Gastroesophageal sphincter (tissue), 4 donors: ENCODE measurements at regions not wholly inside any gene's neighbourhood (a gene's known extent, or its start where the extent isn't known, plus 50 kb on each side); places are given as distances from the start of the nearest gene placed in this dataset.
A peak's percentile ranks its signal among the peaks of the same experiment; 100 is the strongest.

ENCODE experiments used
- ATAC-seq: fragments of 150-250 bp; one replicate; pipeline ENCODE4 v1.9.1; 2016; ENCODE audit warnings: mild to moderate bottlenecking, moderate library complexity
- H3K27ac ChIP-seq, 4 donors: fragments of 200-600 bp; sonication (generic) in 3 of 4; 1 replicate in 3 of 4; 2 replicates in 1 of 4; pipeline ENCODE4 v1.5.1; 2016 to 2019
- H3K27me3 ChIP-seq: fragments of 200-600 bp; sonication (generic); one replicate; pipeline ENCODE4 v1.5.1; 2019
- H3K36me3 ChIP-seq, 2 donors: fragments of 200-600 bp; sonication (generic); one replicate each; pipeline ENCODE4 v1.5.1; 2019; ENCODE audit warnings: control low read depth in 1 of 2
- H3K4me1 ChIP-seq, 3 donors: fragments of 200-600 bp; sonication (generic); 1 replicate in 2 of 3; 2 replicates in 1 of 3; pipeline ENCODE4 v1.5.1; 2016 to 2019; ENCODE audit warnings: control low read depth in 2 of 3
- H3K4me3 ChIP-seq, 2 donors: fragments of 200-600 bp; sonication (generic); one replicate each; pipeline ENCODE4 v1.5.1; 2019; ENCODE audit warnings: mild to moderate bottlenecking in 1 of 2, moderate library complexity in 1 of 2
- H3K9me3 ChIP-seq, 3 donors: fragments of 200-600 bp; sonication (generic); one replicate each; pipeline ENCODE4 v1.5.1; 2017 to 2019; ENCODE audit warnings: control low read depth in 2 of 3
- CTCF ChIP-seq, 4 experiments: fragments of 200-600 bp in 2 of 4; fragments of 450-650 bp in 2 of 4; sonication (generic) in 1 of 4; IDR thresholded peaks; one replicate each; pipeline ENCODE4 v1.5.1; 2017 to 2019; ENCODE audit warnings: antibody characterized with exemption in 4 of 4, mild to moderate bottlenecking in 2 of 4, moderate library complexity in 2 of 4
- EP300 ChIP-seq: sonication (generic); formaldehyde crosslinking; IDR thresholded peaks from one replicate; pipeline ENCODE4 v1.6.1; 2017; ENCODE audit warnings: antibody characterized with exemption, mild to moderate bottlenecking
- POLR2A ChIP-seq, 2 donors: fragments of 450-650 bp; IDR thresholded peaks; one replicate each; pipeline ENCODE4 v1.6.1; 2017; ENCODE audit warnings: antibody characterized with exemption in 2 of 2, mild to moderate bottlenecking in 2 of 2, moderate library complexity in 1 of 2
- POLR2AphosphoS5 ChIP-seq: sonication (generic); formaldehyde crosslinking; IDR thresholded peaks from one replicate; pipeline ENCODE4 v1.6.1; 2017; ENCODE audit warnings: antibody characterized with exemption
- WGBS, 2 donors: methylation state at CpG; one replicate each; pipeline ENCODE4 v1.1.5; 2018; ENCODE audit warnings: low coverage in 1 of 2; 5-methylcytosine and 5-hydroxymethylcytosine counted together

DNA sequence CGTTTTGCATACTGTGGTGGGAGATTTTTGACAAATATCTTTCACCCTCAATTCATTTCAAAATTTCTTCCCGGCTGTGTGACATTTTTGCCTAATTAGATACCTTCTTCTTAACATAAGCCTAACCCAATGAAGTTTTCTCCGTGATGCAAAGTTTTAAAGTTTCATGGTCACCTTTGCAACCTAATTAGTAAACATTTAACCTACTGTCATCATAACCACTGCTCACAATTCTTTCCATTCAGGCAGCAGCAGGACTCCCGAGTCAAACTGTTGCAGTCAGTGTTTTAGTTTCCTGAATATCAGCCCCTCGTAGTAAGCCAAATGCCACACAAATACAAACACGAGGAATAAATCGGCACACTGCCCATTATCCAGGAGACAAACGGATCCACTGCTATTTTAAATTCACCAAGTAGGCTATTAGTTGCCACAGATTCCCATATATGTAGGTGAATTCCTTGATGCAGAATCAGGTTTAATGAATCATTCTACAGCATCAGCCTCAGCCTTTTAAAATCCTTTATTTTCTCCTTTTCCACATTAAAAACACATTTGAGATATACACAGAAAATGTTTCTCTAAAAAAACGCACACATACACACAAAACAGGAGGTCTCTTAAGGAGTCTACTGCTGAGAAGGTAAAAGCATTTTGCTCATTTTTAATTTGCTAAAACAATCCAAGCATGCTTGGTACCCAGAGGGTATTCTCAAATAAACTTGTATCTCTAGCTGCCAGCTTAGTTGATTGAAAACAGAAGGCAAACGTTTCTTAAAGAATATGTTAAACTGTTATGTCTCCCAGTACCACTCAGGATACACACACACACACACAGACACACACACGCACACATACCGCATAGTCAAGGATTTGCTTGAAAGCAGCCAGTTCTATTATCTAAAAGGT is 106.5 kb upstream of the KCTD1 start:
- 6% methylated on average over 12 of the region's 12 CpGs for WGBS, 2 donors
- Histone ChIP-seq H3K27ac (peak overlapping the region in 3 of 4 donors; percentile 84 to 96 (median 93)), H3K4me1 (peaks cover 0 to 38% (median 0%) of the 10 kb centered on the region in 3 donors), H3K36me3 (no peaks in the 10 kb centered on the region), H3K27me3 (no peaks in the 10 kb centered on the region), H3K4me3 (peak overlapping the region; percentile 61 to 89), H3K9me3 (no peaks in the 10 kb centered on the region)
- ATAC-seq, result no peak
- no peak for TF ChIP-seq POLR2A (IDR thresholded peaks at IDR 0.05)

DNA sequence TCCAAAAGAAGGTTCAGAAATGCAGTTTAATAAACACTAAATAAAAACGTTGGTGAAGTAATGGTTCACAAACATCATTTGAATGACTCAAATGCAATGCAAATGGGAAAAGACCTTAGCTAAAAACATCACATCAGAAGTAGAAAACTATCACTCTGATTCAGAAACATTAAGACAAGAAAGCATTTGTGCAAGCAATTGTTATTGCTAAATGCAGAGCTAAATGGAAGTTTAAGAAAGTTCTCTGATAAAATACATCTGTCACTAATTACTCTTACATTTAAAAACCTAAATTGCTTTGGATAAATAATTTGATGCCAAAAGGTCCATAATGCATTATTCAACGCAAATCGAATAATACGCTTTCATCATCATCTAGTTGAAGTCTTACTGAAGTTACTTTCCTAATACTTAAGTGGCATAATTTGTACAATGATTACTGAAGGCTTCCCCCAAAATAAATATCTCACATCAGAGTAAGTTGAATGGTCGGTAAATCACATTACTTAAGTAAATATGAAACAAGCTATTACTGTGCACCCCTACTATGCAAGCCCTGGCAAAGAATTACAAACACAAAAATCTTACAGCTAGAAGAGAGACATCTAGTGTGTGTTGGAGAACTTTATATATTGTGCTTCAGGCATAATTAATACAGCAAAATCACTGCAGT is 105.7 kb upstream of the KCTD1 start:
- WGBS, 2 donors, result 37% methylated on average over 5 of the region's 5 CpGs
- Histone ChIP-seq H3K4me3 (no peak overlapping the region), H3K36me3 (no peaks in the 10 kb centered on the region), H3K4me1 (peaks cover 0 to 42% (median 0%) of the 10 kb centered on the region in 3 donors), H3K27me3 (no peaks in the 10 kb centered on the region), H3K9me3 (no peaks in the 10 kb centered on the region), H3K27ac (peak overlapping the region in 3 of 4 donors; percentile 84 to 96 (median 93))
- TF ChIP-seq POLR2AphosphoS5 (no peak), POLR2A (IDR thresholded peaks at IDR 0.05) (no peak), CTCF (IDR thresholded peaks at IDR 0.05) (no peak), EP300 (no peak)
- ATAC-seq, result no peak

GRCh38 chr18:26652501-26652900 is 104.1 kb upstream of the KCTD1 start:
- H3K4me3 ChIP-seq, result no peak overlapping the region
- H3K9me3 ChIP-seq, result no peaks in the 10 kb centered on the region
- no peak for ATAC-seq
- peaks cover 0 to 31% (median 0%) of the 10 kb centered on the region in 3 donors for H3K4me1 ChIP-seq
- no peak for TF ChIP-seq POLR2AphosphoS5
- TF ChIP-seq EP300, result no peak
- TF ChIP-seq CTCF (IDR thresholded peaks at IDR 0.05), result no peak
- no peak for TF ChIP-seq POLR2A (IDR thresholded peaks at IDR 0.05)
- H3K27me3 ChIP-seq, result no peaks in the 10 kb centered on the region
- no peaks in the 10 kb centered on the region for H3K36me3 ChIP-seq
- no peak overlapping the region for H3K27ac ChIP-seq
- WGBS, 2 donors, result 87 to 96% methylated on average over 6 of the region's 6 CpGs

DNA sequence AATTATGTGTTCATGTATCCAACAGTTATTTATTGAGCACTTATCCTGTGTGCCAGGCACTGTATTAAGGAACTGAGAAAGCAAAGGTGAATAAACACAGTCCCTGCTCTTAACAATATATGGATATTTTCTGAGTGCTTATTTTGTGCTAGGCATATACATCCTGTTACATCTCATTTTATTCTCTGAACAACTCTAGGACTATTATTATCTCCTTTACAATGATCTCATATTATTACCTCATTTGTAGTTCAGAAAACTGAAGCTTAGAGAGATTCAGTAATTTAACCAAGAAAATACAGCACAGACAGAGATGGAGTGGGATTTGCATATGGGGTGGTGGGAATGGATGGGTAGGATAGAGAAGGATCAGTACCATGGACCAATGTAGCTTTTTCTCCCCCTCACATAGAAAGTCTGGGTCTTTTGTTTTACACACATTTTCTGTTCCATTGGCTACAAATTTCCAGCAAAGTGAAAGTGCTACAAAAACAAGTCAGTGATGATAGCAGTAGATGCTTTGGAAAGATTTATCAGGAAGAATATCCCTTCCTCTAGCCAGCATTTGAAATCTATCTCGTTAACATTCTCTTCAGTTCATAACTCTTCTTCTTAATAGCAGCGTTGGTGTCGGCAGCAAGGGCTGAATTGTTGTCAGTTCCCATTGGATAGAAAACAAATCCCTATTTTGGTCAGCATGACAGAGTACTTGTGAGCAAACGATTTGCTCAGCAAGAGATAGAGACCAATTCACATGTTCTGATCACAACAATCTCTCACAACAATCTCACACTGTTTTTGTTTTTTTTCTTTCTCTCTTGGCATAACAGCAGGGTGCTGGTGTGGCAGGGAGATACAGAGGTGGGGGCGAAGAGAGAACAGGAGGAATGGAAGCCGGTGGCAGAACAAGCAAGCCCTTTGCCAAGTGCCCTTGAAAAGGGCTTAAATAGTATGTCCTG is 102.2 kb upstream of the KCTD1 start:
- no peak overlapping the region for H3K4me3 ChIP-seq
- H3K4me1 ChIP-seq, result peaks cover 0 to 20% (median 0%) of the 10 kb centered on the region in 3 donors
- WGBS, 2 donors, result 7 to 52% methylated on average over 4 to 6 of the region's 6 CpGs
- no peaks in the 10 kb centered on the region for H3K27me3 ChIP-seq
- no peak for ATAC-seq
- no peak for TF ChIP-seq POLR2AphosphoS5
- no peak for TF ChIP-seq EP300
- TF ChIP-seq POLR2A (IDR thresholded peaks at IDR 0.05), result no peak
- no peak for TF ChIP-seq CTCF (IDR thresholded peaks at IDR 0.05)
- peak overlapping the region in 3 of 4 donors; percentile 46 to 60 (median 52) for H3K27ac ChIP-seq
- no peaks in the 10 kb centered on the region for H3K9me3 ChIP-seq
- H3K36me3 ChIP-seq, result no peaks in the 10 kb centered on the region

GRCh38 chr18:26649193-26649543 is 100.8 kb upstream of the KCTD1 start:
- peaks cover 0 to 6% (median 0%) of the 10 kb centered on the region in 3 donors for H3K4me1 ChIP-seq
- H3K27ac ChIP-seq, result no peak overlapping the region
- no peaks in the 10 kb centered on the region for H3K9me3 ChIP-seq
- H3K27me3 ChIP-seq, result no peaks in the 10 kb centered on the region
- no peak for ATAC-seq
- 61% methylated on average over 6 of the region's 6 CpGs; no CpG with 5 or more reads in 1 of the 2 donors for WGBS, 2 donors
- TF ChIP-seq EP300, result no peak
- TF ChIP-seq CTCF (IDR thresholded peaks at IDR 0.05), result no peak
- no peak for TF ChIP-seq POLR2A (IDR thresholded peaks at IDR 0.05)
- no peak for TF ChIP-seq POLR2AphosphoS5
- no peak overlapping the region for H3K4me3 ChIP-seq
- no peaks in the 10 kb centered on the region for H3K36me3 ChIP-seq
